Jurkat, Clone E6-1 (cell line): ENCODE measurements at regions not wholly inside any gene's neighbourhood (a gene's known extent, or its start where the extent isn't known, plus 50 kb on each side); places are given as distances from the start of the nearest gene placed in this dataset.
A peak's percentile ranks its signal among the peaks of the same experiment; 100 is the strongest.

Experiments
- DNase-seq: peaks from one replicate; pipeline ENCODE4 v3.0.0-alpha.2; 2011; ENCODE audit warnings: low read depth, low spot score
- H3K4me3 ChIP-seq: 2 replicates; pipeline ENCODE4 v1.5.1; 2011; ENCODE audit warnings: mild to moderate bottlenecking, low read length, control low read depth, moderate library complexity

- H3K4me3 ChIP-seq: no peak overlapping the region
- no peak for DNase-seq
Measured at GRCh38 chr2:207464007-207464406, 65.8 kb upstream of the CREB1 start.

- no peak overlapping the region for H3K4me3 ChIP-seq
- DNase-seq: no peak
Measured at GRCh38 chr2:207465894-207466293, 63.9 kb upstream of the CREB1 start.

- no peak overlapping the region for H3K4me3 ChIP-seq
- no peak for DNase-seq
Measured at GRCh38 chr2:207467716-207468347, 61.9 kb upstream of the CREB1 start.

DNA sequence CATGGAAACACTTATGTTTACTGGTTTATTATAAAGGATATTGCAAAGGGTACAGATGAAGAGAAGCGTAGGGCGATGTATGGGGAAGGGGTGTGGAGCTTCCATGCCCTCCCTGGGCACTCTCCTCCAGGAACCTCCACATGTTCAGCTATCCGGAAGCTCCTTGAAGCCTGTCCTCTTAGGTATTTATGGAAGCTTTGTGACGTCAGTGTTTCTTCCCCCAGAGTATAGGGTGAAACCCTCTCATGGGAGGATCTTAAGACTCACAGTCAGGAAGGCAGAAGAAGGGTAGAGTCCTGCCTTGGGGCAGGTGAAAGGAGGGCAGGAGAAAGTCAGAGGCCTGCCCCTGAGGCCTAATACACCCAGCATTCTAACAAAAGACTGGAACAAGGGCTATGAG, 61.3 kb upstream of the CREB1 start:
- no peak overlapping the region for H3K4me3 ChIP-seq
- no peak for DNase-seq

GRCh38 chr2:207469451-207469850, 60.3 kb upstream of the CREB1 start:
- no peak for DNase-seq
- H3K4me3 ChIP-seq: no peak overlapping the region

DNA sequence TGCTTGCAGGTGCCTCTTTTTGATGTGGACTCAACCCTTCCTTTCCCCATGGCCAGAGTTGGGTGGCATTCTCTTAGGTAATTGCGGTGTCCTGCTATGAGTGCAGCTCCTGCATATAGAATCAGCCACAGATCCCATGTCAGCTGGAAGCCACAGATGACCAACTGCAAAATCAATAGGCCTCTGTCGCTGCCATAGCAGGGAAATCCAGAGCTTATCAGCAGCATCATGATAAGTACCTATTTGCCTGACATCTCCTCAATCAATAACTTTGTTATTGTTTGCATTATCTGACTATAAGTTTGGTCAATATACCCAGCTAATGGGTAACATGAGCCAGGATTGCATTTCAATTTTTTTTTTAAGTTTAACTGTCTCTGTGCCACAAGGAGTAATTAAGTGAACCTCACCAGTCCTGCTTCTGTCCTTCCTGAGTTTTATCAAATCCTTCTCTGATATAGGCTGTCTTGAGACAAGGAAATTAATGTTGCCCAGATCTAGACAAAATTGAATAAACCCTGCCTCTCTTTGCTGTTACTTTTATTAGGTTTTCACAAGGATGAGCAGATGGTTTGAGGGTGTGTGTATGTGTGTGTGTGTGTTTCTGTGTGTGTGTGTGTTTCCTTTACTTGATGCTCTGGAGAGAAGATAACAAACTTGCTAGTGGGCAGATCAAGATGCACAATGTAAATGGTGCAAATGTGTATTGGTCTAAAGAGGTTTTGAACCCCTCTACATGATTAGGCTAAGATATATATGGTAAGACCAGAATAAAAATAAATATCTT, 59.6 kb upstream of the CREB1 start:
- no peak overlapping the region for H3K4me3 ChIP-seq
- DNase-seq: no peak

DNA sequence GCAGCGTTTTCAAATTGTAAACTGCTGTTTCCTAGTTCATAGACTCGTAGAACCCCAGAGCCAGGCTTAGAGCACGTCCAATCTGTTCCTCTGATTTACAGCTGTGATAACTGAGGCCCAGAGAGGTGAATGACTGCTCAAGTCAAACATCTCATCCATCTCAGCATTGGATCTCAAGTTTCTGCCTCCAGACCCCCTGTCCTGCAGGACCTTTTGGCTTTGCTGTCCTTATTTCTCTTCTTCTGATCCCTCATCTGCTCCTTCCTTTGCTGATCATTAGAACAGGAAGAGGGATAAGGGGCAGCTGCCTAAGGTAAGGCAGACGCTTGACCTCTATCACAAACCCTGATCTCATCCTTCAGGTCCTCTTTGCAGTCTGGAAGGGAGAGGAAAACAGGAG, 58.5 kb upstream of the CREB1 start:
- no peak for DNase-seq
- no peak overlapping the region for H3K4me3 ChIP-seq

DNA sequence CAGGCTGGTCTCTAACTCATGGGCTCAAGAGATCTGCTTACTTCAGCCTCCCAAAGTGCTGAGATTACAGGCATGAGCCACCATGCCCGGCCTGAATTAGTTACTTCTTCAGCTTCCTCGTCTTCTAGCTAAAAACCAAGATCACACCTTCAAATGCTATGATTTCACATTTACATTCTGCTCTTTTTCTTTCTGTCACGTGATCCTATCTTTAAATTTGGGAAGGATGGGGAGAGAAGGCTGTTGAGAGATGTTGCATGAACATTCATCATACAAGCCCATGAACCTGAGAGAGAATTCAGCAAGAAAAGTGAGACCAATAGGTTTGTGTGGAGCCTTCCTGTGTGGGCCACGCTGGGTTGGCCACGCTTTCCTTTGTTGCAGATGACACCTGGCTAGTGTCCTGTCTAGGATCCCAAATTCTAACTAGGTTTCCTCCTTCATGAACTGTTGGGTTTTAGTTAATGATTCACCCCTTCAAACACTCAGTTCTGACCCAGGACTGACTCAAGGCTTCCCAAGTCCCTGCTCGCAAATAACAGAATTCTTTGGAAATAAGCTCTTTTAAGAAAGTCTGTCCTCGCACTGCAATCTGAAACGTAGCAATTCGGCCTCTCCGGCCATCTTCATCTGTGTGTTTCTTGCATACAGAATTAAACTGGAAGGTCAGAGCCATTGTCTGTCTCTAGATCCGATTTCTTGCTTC, 57.3 kb upstream of the CREB1 start:
- no peak overlapping the region for H3K4me3 ChIP-seq

GRCh38 chr2:207473049-207473930, 56.5 kb upstream of the CREB1 start:
- no peak overlapping the region for H3K4me3 ChIP-seq
- DNase-seq: peak; percentile 49

More for the DNA sequence above, 57.3 kb upstream of the CREB1 start:
- DNase-seq: no peak

- no peak overlapping the region for H3K4me3 ChIP-seq
- no peak for DNase-seq
Measured at GRCh38 chr2:207473931-207474235, 55.9 kb upstream of the CREB1 start.

DNA sequence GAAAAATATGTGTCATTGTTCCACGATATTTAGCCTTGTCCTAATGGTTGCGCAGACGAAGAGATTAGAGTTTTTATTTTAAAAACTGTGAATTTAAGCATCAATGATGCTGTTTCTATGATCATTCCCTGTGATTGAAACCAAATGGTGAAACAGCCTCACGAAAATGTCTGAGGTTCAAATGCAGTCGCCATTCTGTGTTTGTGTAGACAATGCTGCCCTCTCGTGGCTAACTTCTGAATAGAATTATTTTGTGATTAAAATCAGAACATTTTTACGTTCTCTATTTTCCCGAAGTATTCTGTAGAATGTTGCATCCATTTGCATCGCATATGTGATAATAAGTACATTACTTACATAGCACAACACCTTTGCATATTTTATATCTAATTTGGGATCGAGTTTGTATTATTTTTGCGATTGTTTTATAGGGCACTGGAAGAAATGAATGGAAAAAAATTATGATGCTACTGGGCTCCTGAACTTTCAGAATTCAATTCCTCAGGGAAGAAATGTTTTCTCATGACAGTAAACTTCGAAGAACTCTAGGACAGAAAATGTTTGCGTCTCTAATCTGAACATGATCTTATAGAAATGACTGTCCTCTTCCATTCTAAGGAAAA, 54.8 kb upstream of the CREB1 start:
- no peak overlapping the region for H3K4me3 ChIP-seq
- DNase-seq: peak; percentile 51

- H3K4me3 ChIP-seq: no peak overlapping the region
- DNase-seq: no peak
Measured at GRCh38 chr2:207475546-207475945, 54.2 kb upstream of the CREB1 start.

DNA sequence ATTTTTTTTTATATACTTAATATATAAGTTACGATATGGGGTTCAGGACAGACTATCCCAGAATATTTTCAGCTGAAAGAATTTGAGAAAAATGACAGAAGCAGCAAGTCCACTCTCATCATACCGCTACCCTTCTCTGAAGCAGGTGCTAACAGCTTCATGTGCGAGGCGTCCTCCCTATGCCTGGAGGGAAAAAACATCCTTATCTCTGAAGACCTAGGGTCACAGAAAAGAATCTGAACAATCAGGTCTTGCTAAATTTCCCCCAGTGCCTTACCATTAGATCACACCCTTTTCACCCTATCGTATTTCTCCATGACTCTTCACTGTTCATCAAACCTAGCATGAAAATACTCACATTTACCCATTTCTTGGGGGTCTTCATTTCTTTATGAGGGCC, 51.9 kb upstream of the CREB1 start:
- H3K4me3 ChIP-seq: no peak overlapping the region
- DNase-seq: no peak

DNA sequence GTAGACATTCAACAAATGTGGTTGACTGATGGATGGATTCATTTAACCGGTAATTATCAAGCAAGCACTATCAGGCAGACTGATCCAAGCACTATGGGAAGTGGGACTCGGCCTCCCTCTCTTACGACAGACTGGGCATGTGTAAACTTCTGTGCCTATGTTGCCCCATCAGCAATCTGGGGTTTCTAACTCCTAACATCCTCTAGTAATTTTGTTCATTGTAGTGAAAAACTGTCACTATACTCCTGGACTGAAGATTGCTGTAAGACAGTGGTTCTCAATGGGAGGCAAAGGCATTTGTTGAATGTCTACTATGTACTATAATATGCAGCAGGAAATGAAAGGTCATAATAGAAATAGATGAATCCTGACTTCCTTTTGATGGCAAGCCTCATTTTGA, 51.2 kb upstream of the CREB1 start:
- H3K4me3 ChIP-seq: no peak overlapping the region
- no peak for DNase-seq

DNA sequence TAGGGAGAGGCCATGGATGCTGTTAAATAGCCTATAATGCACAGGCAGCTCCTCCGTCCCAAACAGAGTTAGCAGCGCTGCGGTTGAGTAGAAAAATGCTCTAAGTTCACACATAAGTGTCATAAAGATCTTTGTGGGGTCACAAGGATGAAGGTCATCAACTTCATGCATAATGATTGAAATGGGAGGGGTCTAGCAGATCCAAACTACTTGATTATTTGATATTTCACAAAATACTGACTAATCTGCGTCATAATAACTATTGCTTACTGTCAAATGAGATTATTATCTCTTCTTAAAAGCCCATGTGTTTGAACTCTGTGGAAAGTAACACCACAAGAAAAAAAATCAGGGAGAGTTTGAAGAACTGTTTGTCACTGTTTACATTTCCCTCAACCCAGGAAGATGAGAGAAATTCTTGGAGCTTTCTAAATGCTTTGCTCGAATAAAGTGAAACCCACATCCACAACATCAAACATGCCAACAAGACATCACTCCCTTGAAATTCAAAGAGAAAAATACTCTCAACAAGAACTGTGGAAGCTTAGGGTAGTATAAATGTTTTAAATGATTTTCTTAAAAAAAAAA, 50.5 kb upstream of the CREB1 start:
- DNase-seq: no peak
- H3K4me3 ChIP-seq: no peak overlapping the region
